HG03432 (cell line): ENCODE measurements at regions not wholly inside any gene's neighbourhood (a gene's known extent, or its start where the extent isn't known, plus 50 kb on each side); places are given as distances from the start of the nearest gene placed in this dataset.
"Not testable (repeated sequence)": the region's sequence is repeated elsewhere in the genome, so short reads cannot be mapped to it uniquely, and the experiment has no call there.

Experiments used
- ATAC-seq: cut with Tn5 transposase; IDR thresholded peaks from one replicate; pipeline ENCODE4 v1.9.1; 2021; ENCODE audit warnings: mild to moderate bottlenecking, moderate library complexity; ENCODE audit not compliant: unreplicated experiment

- peak; percentile 71 for ATAC-seq
Observed at GRCh38 chr2:186349508-186349907, 136.6 kb upstream of the ZC3H15 start.

- not testable (repeated sequence) for ATAC-seq
Observed at GRCh38 chr2:186354160-186354559, 131.9 kb upstream of the ZC3H15 start.

GRCh38 chr2:186365406-186365805 lies 120.7 kb upstream of the ZC3H15 start:
- ATAC-seq = no peak

GRCh38 chr2:186379052-186379451 lies 107.0 kb upstream of the ZC3H15 start:
- no peak for ATAC-seq

GRCh38 chr2:186380805-186381204 lies 105.3 kb upstream of the ZC3H15 start:
- no peak for ATAC-seq

- ATAC-seq = no peak
Observed at GRCh38 chr2:186381573-186381972, 104.5 kb upstream of the ZC3H15 start.

- ATAC-seq = no peak
Observed at GRCh38 chr2:186382932-186383331, 103.1 kb upstream of the ZC3H15 start.

GRCh38 chr2:186384226-186384625 lies 101.8 kb upstream of the ZC3H15 start:
- no peak for ATAC-seq

DNA sequence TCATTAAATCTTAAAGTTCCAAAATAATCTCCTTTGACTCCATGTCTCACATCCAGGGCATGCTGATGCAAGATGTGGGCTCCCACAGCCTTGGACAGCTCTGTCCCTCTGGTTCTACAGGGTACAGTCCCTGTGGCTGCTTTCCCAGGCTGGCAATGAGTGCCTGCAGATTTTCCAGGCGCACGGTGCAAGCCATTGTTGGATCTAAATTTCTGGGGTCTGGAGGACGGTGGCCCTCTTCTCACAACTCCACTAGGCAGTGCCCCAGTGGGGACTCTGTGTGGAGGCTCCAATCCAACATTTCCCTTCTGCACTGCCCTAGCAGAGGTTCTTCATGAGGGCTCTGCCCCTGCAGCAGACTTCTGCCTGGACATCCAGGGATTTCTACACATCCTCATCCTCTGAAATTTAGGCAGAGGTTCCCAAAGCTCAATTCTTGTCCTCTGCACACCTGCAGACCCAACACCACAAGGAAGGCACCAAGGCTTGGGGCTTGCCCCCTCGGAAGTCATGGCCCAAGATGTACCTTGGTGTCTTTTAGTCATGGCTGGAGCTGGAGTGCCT lies 100.3 kb upstream of the ZC3H15 start:
- ATAC-seq = not testable (repeated sequence)

- peak; percentile 81 for ATAC-seq
Observed at GRCh38 chr2:186399082-186399644, 86.9 kb upstream of the ZC3H15 start.

GRCh38 chr2:186405842-186406241 lies 80.2 kb upstream of the ZC3H15 start:
- ATAC-seq = no peak

- no peak for ATAC-seq
Observed at GRCh38 chr2:186407611-186408010, 78.4 kb upstream of the ZC3H15 start.

GRCh38 chr2:186410802-186411201 lies 75.3 kb upstream of the ZC3H15 start:
- no peak for ATAC-seq

DNA sequence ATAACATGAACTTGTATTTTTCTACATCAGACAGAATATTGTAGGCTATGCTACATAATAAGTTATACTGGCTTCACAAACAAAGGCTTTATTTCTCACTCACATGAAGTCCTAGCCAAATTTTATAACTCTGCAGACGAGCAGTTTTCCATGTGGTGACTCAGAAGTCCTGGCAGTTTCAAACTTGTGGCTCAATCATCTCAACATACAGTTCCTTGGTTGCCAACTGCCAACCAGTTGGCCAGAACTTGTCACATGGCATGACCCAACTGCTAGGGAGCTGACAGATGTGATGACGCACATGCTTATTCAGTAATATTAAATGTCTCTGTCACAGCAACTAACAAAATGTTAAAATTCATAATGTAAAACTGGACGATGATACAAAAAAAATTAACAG lies 63.8 kb upstream of the ZC3H15 start:
- no peak for ATAC-seq

DNA sequence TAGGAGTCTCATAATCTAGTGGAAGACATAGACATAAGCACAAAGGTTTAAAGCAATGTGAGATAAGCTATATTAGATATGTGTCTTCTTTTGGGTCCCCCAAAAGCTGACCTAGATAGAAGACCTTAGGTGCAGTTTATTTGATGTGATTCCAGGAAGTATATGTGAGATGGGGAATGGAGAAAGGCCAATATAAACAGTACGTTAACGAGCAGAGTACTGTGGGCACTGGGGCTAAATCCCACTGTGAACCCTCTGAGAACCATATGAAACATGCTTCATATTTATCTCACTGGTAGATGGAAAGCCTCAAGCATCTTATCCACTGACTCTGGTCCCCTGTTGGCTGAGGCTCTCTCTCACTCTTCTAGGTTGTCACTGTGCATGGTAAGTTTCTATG lies 62.6 kb upstream of the ZC3H15 start:
- ATAC-seq = no peak

- no peak for ATAC-seq
Observed at GRCh38 chr2:186424265-186424664, 61.8 kb upstream of the ZC3H15 start.

GRCh38 chr2:186425576-186425975 lies 60.5 kb upstream of the ZC3H15 start:
- no peak for ATAC-seq

- peak; percentile 97 for ATAC-seq
Observed at GRCh38 chr2:186426153-186427016, 59.7 kb upstream of the ZC3H15 start.

DNA sequence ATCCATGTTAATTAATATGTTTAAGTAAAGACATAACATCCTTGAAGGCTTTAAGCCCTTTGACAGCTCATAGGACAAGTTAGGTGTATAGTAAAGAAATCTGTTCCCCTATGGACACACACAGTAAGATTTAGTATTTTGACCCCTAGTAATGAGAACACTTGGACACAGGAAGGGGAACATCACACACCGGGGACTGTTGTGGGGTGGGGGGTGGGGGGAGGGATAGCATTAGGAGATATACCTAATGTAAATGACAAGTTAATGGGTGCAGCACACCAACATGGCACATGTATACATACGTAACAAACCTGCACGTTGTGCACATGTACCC lies 59.1 kb upstream of the ZC3H15 start:
- peak; percentile 47 for ATAC-seq

GRCh38 chr2:186427970-186428369 lies 58.1 kb upstream of the ZC3H15 start:
- no peak for ATAC-seq

- no peak for ATAC-seq
Observed at GRCh38 chr2:186429104-186429503, 57.0 kb upstream of the ZC3H15 start.

- no peak for ATAC-seq
Observed at GRCh38 chr2:186431306-186431705, 54.8 kb upstream of the ZC3H15 start.
